Osteoblast (primary cell): ENCODE measurements at regions not wholly inside any gene's neighbourhood (a gene's known extent, or its start where the extent isn't known, plus 50 kb on each side); places are given as distances from the start of the nearest gene placed in this dataset.

ENCODE experiments used
- DNase-seq: peaks from one replicate; pipeline ENCODE4 v3.0.0; 2011; ENCODE audit warnings: low spot score, mixed read lengths; ENCODE audit not compliant: insufficient read length; ENCODE audit errors: missing footprints
- H2AFZ ChIP-seq: 2 replicates; pipeline ENCODE4 v1.6.0; 2011; ENCODE audit warnings: mild to moderate bottlenecking, low read length
- H3K27ac ChIP-seq: 2 replicates; pipeline ENCODE4 v1.5.1; 2011; ENCODE audit warnings: mild to moderate bottlenecking, low read depth, low read length, moderate library complexity
- H3K27me3 ChIP-seq: 2 replicates; pipeline ENCODE4 v1.6.0; 2012; ENCODE audit warnings: mild to moderate bottlenecking, control low read depth, inconsistent platforms, low read length, moderate library complexity; ENCODE audit not compliant: insufficient read depth
- H3K36me3 ChIP-seq: 2 replicates; pipeline ENCODE4 v1.5.1; 2011; ENCODE audit warnings: mild to moderate bottlenecking, low read length, control low read depth, moderate library complexity; ENCODE audit not compliant: insufficient read depth
- H3K4me1 ChIP-seq: 2 replicates; pipeline ENCODE4 v1.5.1; 2011; ENCODE audit warnings: mild to moderate bottlenecking, low read length, control low read depth, moderate library complexity; ENCODE audit not compliant: insufficient read depth
- H3K4me2 ChIP-seq: 2 replicates; pipeline ENCODE4 v1.6.0; 2011; ENCODE audit warnings: mild to moderate bottlenecking, low read length; ENCODE audit not compliant: insufficient read depth
- H3K4me3 ChIP-seq: fragments of 200-600 bp; sonication (generic); 3 replicates; pipeline ENCODE4 v1.5.1; 2012; ENCODE audit warnings: mild to moderate bottlenecking, low read length, inconsistent platforms; ENCODE audit not compliant: insufficient read depth
- H3K79me2 ChIP-seq: 2 replicates; pipeline ENCODE4 v1.6.0; 2012; ENCODE audit warnings: mild to moderate bottlenecking, low read length, control low read depth, inconsistent platforms; ENCODE audit not compliant: insufficient read depth
- H3K9me3 ChIP-seq: 2 replicates; pipeline ENCODE4 v1.5.1; 2011; ENCODE audit warnings: low read depth, low read length, control low read depth
- H4K20me1 ChIP-seq: 2 replicates; pipeline ENCODE4 v1.6.0; 2012; ENCODE audit warnings: mild to moderate bottlenecking, low read length, control low read depth; ENCODE audit not compliant: insufficient read depth
- TF ChIP-seq, protein P1 (sequence below): IDR thresholded peaks from 2 replicates; pipeline ENCODE4 v1.5.1; 2011; ENCODE audit warnings: mild to moderate bottlenecking, low read depth, low read length, moderate library complexity; ENCODE audit errors: extremely low read depth

DNA sequence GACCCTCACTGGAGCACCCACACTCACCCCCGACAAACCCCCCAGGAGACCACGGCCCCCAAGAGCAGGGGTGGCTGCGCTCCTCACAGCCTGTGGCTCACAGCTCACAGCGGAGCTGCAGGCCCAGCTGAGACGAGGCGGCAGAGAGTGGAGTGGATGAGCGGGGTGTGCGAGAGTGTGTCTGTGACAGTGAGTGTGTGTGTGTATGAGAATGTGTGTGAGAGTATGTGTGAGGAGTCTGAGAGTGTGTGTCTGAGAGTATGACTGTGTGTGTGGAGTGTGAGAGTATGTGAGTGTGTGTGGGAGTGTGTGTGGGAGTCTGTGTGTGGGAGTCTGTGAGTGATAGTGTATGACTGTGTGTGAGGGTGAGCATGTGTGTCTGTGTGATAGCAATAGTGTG, 55.3 kb upstream of the ID2 start:
- Histone ChIP-seq H3K27ac (no peak overlapping the region), H3K4me1 (no peaks in the 10 kb centered on the region), H3K9me3 (no peaks in the 10 kb centered on the region), H3K27me3 (no peaks in the 10 kb centered on the region), H2AFZ (no peak overlapping the region), H3K36me3 (no peaks in the 10 kb centered on the region), H3K79me2 (no peaks in the 10 kb centered on the region), H4K20me1 (no peaks in the 10 kb centered on the region), H3K4me3 (no peak overlapping the region), H3K4me2 (no peak overlapping the region)
- DNase-seq = peak; percentile 32
- TF ChIP-seq, protein P1, sequence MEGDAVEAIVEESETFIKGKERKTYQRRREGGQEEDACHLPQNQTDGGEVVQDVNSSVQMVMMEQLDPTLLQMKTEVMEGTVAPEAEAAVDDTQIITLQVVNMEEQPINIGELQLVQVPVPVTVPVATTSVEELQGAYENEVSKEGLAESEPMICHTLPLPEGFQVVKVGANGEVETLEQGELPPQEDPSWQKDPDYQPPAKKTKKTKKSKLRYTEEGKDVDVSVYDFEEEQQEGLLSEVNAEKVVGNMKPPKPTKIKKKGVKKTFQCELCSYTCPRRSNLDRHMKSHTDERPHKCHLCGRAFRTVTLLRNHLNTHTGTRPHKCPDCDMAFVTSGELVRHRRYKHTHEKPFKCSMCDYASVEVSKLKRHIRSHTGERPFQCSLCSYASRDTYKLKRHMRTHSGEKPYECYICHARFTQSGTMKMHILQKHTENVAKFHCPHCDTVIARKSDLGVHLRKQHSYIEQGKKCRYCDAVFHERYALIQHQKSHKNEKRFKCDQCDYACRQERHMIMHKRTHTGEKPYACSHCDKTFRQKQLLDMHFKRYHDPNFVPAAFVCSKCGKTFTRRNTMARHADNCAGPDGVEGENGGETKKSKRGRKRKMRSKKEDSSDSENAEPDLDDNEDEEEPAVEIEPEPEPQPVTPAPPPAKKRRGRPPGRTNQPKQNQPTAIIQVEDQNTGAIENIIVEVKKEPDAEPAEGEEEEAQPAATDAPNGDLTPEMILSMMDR = no peak

DNA sequence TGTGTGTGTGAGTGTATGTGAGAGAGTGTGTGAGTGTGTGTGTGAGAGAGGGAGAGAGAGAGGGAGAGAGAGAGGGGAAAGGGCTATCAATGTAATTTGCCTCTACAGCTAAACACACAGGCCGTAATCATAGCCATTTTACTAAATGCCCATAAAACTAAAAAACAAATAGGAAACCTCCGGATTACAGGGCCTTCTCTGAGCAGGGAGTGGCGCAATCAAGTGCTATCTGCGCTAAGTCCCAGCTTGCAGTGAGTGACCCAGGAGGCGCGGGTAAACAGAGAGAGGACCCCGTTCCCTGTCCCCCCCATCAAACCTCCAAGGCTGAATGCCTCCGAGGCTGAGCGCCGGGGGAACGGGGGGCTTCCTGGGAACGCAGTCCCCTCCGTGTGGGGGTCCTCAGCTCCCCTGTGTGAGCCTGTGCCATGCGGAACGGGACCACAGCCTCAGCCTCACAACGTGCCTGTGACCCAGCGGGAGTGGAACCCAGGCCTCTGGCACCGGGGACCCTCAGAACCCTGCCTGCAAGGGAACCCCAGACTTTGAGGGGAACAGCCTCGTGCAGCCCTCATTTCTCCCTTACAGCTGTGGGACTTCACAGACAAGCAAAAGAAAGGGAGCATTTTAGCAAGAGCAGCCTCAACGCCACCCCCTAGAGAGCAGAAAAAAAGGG, 54.7 kb upstream of the ID2 start:
- Histone ChIP-seq H3K79me2 (no peaks in the 10 kb centered on the region), H2AFZ (no peak overlapping the region), H3K9me3 (no peaks in the 10 kb centered on the region), H3K4me2 (no peak overlapping the region), H4K20me1 (no peaks in the 10 kb centered on the region), H3K27me3 (no peaks in the 10 kb centered on the region), H3K4me1 (no peaks in the 10 kb centered on the region), H3K27ac (no peak overlapping the region), H3K4me3 (no peak overlapping the region), H3K36me3 (no peaks in the 10 kb centered on the region)
- peak; percentile 77 for DNase-seq
- TF ChIP-seq, protein P1 = no peak

DNA sequence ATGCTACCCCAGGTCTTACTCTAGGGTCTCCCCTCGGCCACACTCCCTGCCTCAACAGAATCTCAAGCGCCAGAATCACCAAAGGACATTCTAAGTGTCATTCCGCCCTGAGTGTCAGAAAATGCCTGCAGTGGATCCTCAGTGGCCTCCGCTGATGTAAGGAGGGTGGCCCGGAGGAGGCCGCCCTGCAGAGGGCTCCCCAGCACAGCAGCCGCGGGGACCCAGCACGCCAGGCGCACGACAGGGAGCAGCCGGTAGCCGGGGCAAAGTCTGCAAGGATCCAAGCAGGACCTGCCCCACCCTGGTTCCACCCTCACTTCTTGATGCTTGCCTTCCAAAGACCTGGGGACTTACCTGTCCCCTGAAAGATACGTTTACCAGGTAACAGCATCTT, 54.2 kb upstream of the ID2 start:
- Histone ChIP-seq H3K27ac (no peak overlapping the region), H3K27me3 (no peaks in the 10 kb centered on the region)

GRCh38 chr2:8628179-8628865, 53.5 kb upstream of the ID2 start:
- Histone ChIP-seq H4K20me1 (no peaks in the 10 kb centered on the region), H3K36me3 (no peaks in the 10 kb centered on the region), H3K4me1 (peaks cover 4% of the 10 kb centered on the region), H3K27ac (no peak overlapping the region), H3K27me3 (no peaks in the 10 kb centered on the region), H3K4me2 (no peak overlapping the region), H3K9me3 (no peaks in the 10 kb centered on the region), H3K79me2 (no peaks in the 10 kb centered on the region), H2AFZ (no peak overlapping the region), H3K4me3 (no peak overlapping the region)
- TF ChIP-seq, protein P1 = no peak
- DNase-seq = peak; percentile 65

More for the DNA sequence above, 54.2 kb upstream of the ID2 start:
- Histone ChIP-seq H3K4me3 (no peak overlapping the region), H4K20me1 (no peaks in the 10 kb centered on the region), H3K4me1 (no peaks in the 10 kb centered on the region), H2AFZ (no peak overlapping the region), H3K79me2 (no peaks in the 10 kb centered on the region), H3K4me2 (no peak overlapping the region), H3K9me3 (no peaks in the 10 kb centered on the region), H3K36me3 (no peaks in the 10 kb centered on the region)
- TF ChIP-seq, protein P1 = no peak
- DNase-seq = peak; percentile 49
